ENCODE measurements at regions not wholly inside any gene's neighbourhood (a gene's known extent, or its start where the extent isn't known, plus 50 kb on each side); places are given as distances from the start of the nearest gene placed in this dataset.
A peak's percentile ranks its signal among the peaks of the same experiment; 100 is the strongest.
"Not testable (repeated sequence)": the region's sequence is repeated elsewhere in the genome, so short reads cannot be mapped to it uniquely, and the experiment has no call there.

- no peak for DNase-seq
Measured at GRCh38 chr16:66088681-66089080, 277.8 kb upstream of the CDH5 start.

GRCh38 chr16:66087308-66087707 is 279.2 kb upstream of the CDH5 start:
- DNase-seq, result no peak

- no peak for DNase-seq
Measured at GRCh38 chr16:66085651-66086050, 280.8 kb upstream of the CDH5 start.

- DNase-seq, result not testable (repeated sequence)
Measured at GRCh38 chr16:66084731-66085130, 281.8 kb upstream of the CDH5 start.

GRCh38 chr16:66084306-66084705 is 282.2 kb upstream of the CDH5 start:
- no peak for DNase-seq

GRCh38 chr16:66083171-66083570 is 283.3 kb upstream of the CDH5 start:
- DNase-seq, result no peak

- DNase-seq, result no peak
Measured at GRCh38 chr16:66082424-66082823, 284.1 kb upstream of the CDH5 start.

- DNase-seq, result no peak
Measured at GRCh38 chr16:66081775-66082366, 284.6 kb upstream of the CDH5 start.

GRCh38 chr16:66079671-66080334 is 286.7 kb upstream of the CDH5 start:
- DNase-seq, result no peak

GRCh38 chr16:66070140-66070917 is 296.2 kb upstream of the CDH5 start:
- peak; percentile 49 for DNase-seq

GRCh38 chr16:66069587-66069986 is 296.9 kb upstream of the CDH5 start:
- no peak for DNase-seq

- no peak for DNase-seq
Measured at GRCh38 chr16:66066404-66066803, 300.1 kb upstream of the CDH5 start.

GRCh38 chr16:66065925-66066324 is 300.6 kb upstream of the CDH5 start:
- DNase-seq, result no peak

GRCh38 chr16:66064801-66065530 is 301.5 kb upstream of the CDH5 start:
- no peak for DNase-seq

GRCh38 chr16:66058832-66059231 is 307.7 kb upstream of the CDH5 start:
- no peak for DNase-seq

GRCh38 chr16:66058172-66058691 is 308.3 kb upstream of the CDH5 start:
- DNase-seq, result no peak

- DNase-seq, result no peak
Measured at GRCh38 chr16:66057057-66057456, 309.4 kb upstream of the CDH5 start.

GRCh38 chr16:66054095-66054494 is 312.4 kb upstream of the CDH5 start:
- no peak for DNase-seq

GRCh38 chr16:66052745-66053144 is 313.7 kb upstream of the CDH5 start:
- no peak for DNase-seq

- DNase-seq, result no peak
Measured at GRCh38 chr16:66050991-66051390, 315.5 kb upstream of the CDH5 start.

GRCh38 chr16:66049865-66050264 is 316.6 kb upstream of the CDH5 start:
- no peak for DNase-seq

- no peak for DNase-seq
Measured at GRCh38 chr16:66045626-66046025, 320.9 kb upstream of the CDH5 start.

- DNase-seq, result no peak
Measured at GRCh38 chr16:66044556-66044955, 321.9 kb upstream of the CDH5 start.

Measured in NCI-H1092 treated with DMSO at 0.1 percent for 48 hours (cell line).